Uterus (tissue), 2 donors: ENCODE measurements at regions not wholly inside any gene's neighbourhood (a gene's known extent, or its start where the extent isn't known, plus 50 kb on each side); places are given as distances from the start of the nearest gene placed in this dataset.

ENCODE experiments used
- POLR2A ChIP-seq, 2 donors: fragments of 450-650 bp; IDR thresholded peaks; one replicate each; pipeline ENCODE4 v1.6.1; 2016; ENCODE audit warnings: antibody characterized with exemption in 2 of 2, mild to moderate bottlenecking in 1 of 2, moderate library complexity in 1 of 2
- TF ChIP-seq, protein P1 (sequence below), 4 experiments: fragments of 200-600 bp in 2 of 4; fragments of 450-650 bp in 2 of 4; sonication (generic) in 2 of 4; IDR thresholded peaks; one replicate each; pipeline ENCODE4 v1.5.1; 2016 to 2019; ENCODE audit warnings: antibody characterized with exemption in 4 of 4, mild to moderate bottlenecking in 2 of 4, moderate library complexity in 1 of 4

DNA sequence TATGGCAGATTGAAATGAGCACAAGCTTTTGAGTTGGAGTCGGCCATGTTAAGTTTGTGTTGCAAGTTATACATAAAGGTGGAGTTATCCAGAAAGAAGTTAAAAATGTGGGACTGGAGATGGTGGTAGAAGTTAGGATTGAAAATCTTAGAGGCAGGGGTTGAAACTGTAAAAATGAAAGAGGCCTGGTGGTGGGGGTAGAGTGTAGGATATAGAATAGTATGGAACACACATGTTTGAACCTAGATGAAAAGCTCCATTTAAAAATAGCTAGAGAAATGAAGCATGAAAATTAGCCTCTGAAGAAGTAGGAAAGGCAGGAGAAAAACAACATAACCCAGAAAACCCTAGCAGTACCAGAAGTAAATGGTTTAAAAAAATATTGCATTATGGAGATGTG is 131.8 kb upstream of the ENPEP start:
- no peak for TF ChIP-seq POLR2A (IDR thresholded peaks at IDR 0.05)
- TF ChIP-seq, protein P1, sequence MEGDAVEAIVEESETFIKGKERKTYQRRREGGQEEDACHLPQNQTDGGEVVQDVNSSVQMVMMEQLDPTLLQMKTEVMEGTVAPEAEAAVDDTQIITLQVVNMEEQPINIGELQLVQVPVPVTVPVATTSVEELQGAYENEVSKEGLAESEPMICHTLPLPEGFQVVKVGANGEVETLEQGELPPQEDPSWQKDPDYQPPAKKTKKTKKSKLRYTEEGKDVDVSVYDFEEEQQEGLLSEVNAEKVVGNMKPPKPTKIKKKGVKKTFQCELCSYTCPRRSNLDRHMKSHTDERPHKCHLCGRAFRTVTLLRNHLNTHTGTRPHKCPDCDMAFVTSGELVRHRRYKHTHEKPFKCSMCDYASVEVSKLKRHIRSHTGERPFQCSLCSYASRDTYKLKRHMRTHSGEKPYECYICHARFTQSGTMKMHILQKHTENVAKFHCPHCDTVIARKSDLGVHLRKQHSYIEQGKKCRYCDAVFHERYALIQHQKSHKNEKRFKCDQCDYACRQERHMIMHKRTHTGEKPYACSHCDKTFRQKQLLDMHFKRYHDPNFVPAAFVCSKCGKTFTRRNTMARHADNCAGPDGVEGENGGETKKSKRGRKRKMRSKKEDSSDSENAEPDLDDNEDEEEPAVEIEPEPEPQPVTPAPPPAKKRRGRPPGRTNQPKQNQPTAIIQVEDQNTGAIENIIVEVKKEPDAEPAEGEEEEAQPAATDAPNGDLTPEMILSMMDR (IDR thresholded peaks at IDR 0.05), result peak; percentile 26 to 43 (median 42)
